HFF-Myc (cell line): ENCODE measurements at regions not wholly inside any gene's neighbourhood (a gene's known extent, or its start where the extent isn't known, plus 50 kb on each side); places are given as distances from the start of the nearest gene placed in this dataset.

Experiments
- DNase-seq: peaks from one replicate; pipeline ENCODE4 v3.0.0-alpha.2; 2011; ENCODE audit warnings: low read depth; ENCODE audit errors: extremely low read depth
- H3K4me3 ChIP-seq: replicated peaks from 2 replicates; pipeline ENCODE4 v1.5.1; 2011; ENCODE audit warnings: low read depth, mild to moderate bottlenecking, control low read depth, low read length
- TF ChIP-seq, protein P1 (sequence below): IDR thresholded peaks from 2 replicates; pipeline ENCODE4 v1.5.1; 2012; ENCODE audit warnings: mild to moderate bottlenecking, low read depth, low read length, control low read depth; ENCODE audit errors: missing control alignments

DNA sequence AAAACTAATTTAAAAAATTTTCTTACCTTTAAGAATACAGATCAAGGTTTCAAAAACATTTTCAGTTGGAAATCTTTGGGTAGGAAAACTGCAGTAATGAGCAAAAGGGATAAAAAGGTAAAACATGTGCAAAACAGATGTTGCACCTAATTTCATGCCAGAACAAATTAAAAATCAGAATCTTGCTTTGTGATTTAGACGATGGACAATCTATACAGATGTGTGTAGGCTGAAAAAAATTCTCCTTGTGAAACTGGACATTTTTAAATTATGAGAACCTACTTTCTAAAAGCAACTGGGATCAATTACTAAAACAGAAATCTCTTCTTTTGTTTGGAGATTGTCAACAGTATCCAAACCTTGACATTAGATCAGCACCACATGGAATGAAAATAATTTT lies 183.2 kb upstream of the ITGA4 start:
- no peak for DNase-seq
- TF ChIP-seq, protein P1, sequence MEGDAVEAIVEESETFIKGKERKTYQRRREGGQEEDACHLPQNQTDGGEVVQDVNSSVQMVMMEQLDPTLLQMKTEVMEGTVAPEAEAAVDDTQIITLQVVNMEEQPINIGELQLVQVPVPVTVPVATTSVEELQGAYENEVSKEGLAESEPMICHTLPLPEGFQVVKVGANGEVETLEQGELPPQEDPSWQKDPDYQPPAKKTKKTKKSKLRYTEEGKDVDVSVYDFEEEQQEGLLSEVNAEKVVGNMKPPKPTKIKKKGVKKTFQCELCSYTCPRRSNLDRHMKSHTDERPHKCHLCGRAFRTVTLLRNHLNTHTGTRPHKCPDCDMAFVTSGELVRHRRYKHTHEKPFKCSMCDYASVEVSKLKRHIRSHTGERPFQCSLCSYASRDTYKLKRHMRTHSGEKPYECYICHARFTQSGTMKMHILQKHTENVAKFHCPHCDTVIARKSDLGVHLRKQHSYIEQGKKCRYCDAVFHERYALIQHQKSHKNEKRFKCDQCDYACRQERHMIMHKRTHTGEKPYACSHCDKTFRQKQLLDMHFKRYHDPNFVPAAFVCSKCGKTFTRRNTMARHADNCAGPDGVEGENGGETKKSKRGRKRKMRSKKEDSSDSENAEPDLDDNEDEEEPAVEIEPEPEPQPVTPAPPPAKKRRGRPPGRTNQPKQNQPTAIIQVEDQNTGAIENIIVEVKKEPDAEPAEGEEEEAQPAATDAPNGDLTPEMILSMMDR = no peak
- no peak overlapping the region for H3K4me3 ChIP-seq

DNA sequence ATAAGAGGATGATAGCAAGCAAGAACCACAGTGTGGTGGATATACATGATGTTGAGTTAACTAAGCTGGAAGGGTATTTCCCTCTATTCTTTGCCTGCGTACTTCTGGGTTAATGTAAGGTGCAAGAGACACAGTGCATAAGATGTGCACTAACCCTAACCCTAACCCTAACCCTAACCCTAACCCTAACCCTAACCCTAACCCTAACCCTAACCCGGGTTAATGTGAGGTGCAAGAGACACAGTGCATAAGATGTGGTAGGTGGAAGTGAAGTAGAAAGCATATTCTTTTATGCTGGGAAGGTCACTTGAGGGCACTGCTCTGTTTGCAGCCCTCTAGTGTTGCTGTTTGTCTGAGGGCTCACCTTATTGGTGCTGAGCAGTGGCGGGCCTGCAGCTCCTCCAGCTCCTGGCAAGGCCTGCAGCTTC lies 181.5 kb upstream of the ITGA4 start:
- H3K4me3 ChIP-seq = no peak overlapping the region
- TF ChIP-seq, protein P1 = no peak
- no peak for DNase-seq

DNA sequence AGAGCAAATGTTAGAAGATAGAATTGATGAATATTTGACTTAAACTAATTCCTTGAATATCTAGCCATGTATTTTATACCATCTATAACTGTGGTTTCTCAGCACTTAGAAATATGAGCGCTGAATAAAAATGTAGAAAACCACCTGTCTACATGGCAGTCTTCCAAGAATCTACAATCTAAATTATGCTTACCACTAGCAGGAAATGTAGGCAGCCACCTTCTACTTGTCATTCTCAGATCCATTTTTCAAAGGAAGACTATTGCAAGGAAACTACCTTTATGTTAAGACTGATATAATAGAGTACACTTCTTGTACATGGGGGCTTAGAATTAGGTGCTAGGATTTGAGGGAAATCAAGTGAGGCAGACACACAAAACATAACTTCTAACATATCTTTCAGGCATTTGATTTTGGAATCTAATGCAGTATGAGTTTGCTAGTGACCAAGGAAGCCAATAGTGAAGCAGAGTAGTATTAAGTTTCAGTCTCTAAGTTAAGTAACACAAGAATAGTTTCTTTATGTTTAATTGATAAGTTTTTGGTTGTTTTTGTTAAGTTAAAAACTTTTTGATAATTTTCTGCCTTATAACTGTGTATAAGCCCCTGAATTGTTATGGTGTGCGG lies 175.9 kb upstream of the ITGA4 start:
- no peak overlapping the region for H3K4me3 ChIP-seq
- DNase-seq = no peak
- TF ChIP-seq, protein P1 = no peak

DNA sequence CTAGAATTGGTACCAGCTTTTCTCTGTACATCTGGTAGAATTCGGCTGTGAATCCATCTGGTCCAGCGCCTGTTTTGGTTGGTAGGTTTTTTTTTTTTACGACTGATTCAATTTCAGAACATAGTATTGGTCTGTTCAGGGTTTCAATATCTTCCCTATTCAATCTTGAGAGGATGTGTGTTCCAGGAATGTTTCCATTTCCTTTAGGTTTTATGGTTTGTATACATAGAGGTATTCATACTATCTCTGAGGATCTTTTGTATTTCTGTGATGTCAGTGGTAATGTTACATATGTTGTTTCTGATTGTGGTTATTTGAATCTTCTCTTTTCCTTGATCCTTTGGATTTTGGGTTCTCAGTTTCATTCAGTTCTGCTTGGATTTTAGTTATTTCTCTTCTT lies 172.1 kb upstream of the ITGA4 start:
- no peak for DNase-seq
- TF ChIP-seq, protein P1 = no peak
- H3K4me3 ChIP-seq = no peak overlapping the region

DNA sequence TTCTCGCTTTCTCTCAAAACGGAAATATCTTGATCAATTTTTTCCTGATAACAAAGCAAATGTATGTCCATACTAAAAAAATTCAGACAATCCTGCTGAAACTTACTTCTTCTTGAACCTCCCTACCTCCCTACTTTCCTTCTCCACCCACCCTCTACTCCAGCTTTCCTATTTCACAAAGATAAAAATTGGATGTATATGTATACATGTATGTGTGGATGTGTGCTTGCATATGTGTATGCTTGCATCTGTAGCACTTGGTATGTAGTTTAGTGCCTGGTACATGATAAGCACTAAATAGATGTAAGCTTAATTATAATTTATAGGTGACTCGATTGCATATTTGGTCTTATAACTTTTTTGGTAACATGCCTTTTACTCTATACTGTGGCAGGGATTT lies 167.5 kb upstream of the ITGA4 start:
- no peak for DNase-seq
- TF ChIP-seq, protein P1 = no peak
- no peak overlapping the region for H3K4me3 ChIP-seq

DNA sequence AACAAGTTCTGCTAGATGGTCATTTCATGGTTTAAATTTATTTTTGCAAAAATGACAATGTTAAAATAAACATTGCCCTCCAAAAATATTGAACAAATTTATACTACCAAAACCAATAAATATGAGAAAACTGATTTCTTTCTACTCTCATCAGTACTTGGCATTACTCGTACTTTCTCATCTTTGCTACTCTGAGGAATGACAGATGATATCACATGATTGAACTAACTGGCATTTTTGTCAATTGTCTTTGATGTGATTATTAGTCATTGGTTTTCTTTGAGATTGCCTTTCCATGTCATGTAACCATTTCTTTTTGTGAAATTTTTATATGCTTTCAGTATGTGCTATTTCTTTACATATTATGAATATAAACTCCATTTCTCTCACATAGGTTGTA lies 167.0 kb upstream of the ITGA4 start:
- no peak overlapping the region for H3K4me3 ChIP-seq
- no peak for DNase-seq
- TF ChIP-seq, protein P1 = no peak

DNA sequence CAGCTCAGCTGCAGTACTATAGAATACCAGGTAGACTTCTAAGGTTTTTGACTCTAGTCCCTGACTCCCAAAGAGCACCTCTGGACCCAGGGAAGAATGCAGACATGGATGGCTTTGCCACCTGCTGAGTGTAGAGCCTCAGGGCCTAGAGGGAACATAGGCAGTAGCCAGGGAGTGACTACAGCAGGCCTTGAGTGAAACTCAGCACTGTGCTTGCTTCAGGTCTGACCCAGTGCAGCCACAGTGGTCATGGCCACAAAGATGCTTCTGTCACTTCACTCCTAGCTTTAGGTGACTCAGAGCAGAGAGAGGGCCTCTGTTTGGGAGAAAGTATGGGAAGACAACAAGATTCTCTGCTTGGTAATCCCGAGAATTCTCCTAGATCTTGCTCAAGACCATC lies 162.2 kb upstream of the ITGA4 start:
- DNase-seq = no peak
- H3K4me3 ChIP-seq = no peak overlapping the region
- TF ChIP-seq, protein P1 = no peak
